Right atrium auricular region (tissue), 2 donors: ENCODE measurements at regions not wholly inside any gene's neighbourhood (a gene's known extent, or its start where the extent isn't known, plus 50 kb on each side); places are given as distances from the start of the nearest gene placed in this dataset.

Experiments
- DNase-seq: peaks from one replicate; pipeline ENCODE4 v3.0.0-alpha.2; 2019; ENCODE audit warnings: low spot score
- H3K27ac ChIP-seq, 2 donors: fragments of 200-600 bp; sonication (generic); 1 replicate in 1 of 2; 2 replicates in 1 of 2; pipeline ENCODE4 v1.5.1; 2016 to 2019
- H3K27me3 ChIP-seq, 2 donors: fragments of 200-600 bp; sonication (generic); one replicate each; pipeline versions ENCODE4 v1.5.1 to v1.6.0; 2017 to 2019
- H3K36me3 ChIP-seq: fragments of 200-600 bp; sonication (generic); one replicate; pipeline ENCODE4 v1.5.1; 2016
- H3K4me1 ChIP-seq, 2 donors: fragments of 200-600 bp; sonication (generic); one replicate each; pipeline versions ENCODE4 v1.5.1 to v1.6.0; 2017 to 2019
- H3K4me3 ChIP-seq, 2 donors: fragments of 200-600 bp; sonication (generic); 1 replicate in 1 of 2; 2 replicates in 1 of 2; pipeline ENCODE4 v1.5.1; 2017 to 2019; ENCODE audit warnings: mild to moderate bottlenecking in 1 of 2, moderate library complexity in 1 of 2
- H3K9me3 ChIP-seq, 2 donors: fragments of 200-600 bp; sonication (generic); one replicate each; pipeline ENCODE4 v1.5.1; 2019
- TF ChIP-seq, protein P1 (sequence below), 2 donors: fragments of 200-600 bp; sonication (generic); IDR thresholded peaks; one replicate each; pipeline ENCODE4 v1.5.1; 2019; ENCODE audit warnings: antibody characterized with exemption in 2 of 2

DNA sequence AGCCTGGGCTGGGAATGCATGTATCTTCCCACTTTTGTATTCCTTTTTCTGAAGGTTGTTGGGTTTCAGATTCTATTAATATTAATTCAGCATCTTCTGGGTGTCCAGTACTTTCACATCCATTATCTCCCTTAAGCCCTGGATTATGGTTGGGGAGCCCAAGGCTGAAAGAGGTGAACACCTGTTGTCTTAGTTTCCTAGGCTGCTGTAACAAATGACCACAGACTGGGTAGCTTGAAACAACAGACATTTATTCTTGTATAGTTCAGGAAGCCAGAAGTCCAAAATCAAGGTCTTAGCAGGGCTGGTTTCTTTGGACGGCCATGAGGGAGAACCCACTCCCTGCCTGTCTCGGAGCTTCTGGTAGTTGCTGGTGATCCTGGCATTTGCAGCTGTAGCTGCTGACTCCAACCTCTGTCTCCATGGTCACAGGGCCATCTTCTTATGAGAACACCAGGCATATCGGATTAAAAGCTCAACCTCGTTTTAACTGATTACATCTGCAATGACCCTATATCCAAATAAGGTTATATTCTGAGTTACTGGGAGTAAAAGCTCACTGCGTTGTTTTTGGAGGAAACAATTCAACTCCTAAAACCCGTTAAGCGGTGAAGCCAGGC is 68.2 kb upstream of the CLMN start:
- peaks cover 0 to 11% of the 10 kb centered on the region in 2 donors for H3K4me1 ChIP-seq
- TF ChIP-seq, protein P1, sequence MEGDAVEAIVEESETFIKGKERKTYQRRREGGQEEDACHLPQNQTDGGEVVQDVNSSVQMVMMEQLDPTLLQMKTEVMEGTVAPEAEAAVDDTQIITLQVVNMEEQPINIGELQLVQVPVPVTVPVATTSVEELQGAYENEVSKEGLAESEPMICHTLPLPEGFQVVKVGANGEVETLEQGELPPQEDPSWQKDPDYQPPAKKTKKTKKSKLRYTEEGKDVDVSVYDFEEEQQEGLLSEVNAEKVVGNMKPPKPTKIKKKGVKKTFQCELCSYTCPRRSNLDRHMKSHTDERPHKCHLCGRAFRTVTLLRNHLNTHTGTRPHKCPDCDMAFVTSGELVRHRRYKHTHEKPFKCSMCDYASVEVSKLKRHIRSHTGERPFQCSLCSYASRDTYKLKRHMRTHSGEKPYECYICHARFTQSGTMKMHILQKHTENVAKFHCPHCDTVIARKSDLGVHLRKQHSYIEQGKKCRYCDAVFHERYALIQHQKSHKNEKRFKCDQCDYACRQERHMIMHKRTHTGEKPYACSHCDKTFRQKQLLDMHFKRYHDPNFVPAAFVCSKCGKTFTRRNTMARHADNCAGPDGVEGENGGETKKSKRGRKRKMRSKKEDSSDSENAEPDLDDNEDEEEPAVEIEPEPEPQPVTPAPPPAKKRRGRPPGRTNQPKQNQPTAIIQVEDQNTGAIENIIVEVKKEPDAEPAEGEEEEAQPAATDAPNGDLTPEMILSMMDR (IDR thresholded peaks at IDR 0.05): no peak
- peaks cover 0 to 5% of the 10 kb centered on the region in 2 donors for H3K9me3 ChIP-seq
- H3K27ac ChIP-seq: peak overlapping the region; percentile 82 to 89
- no peaks in the 10 kb centered on the region for H3K27me3 ChIP-seq
- no peak for DNase-seq
- H3K36me3 ChIP-seq: no peaks in the 10 kb centered on the region
- no peak overlapping the region for H3K4me3 ChIP-seq

DNA sequence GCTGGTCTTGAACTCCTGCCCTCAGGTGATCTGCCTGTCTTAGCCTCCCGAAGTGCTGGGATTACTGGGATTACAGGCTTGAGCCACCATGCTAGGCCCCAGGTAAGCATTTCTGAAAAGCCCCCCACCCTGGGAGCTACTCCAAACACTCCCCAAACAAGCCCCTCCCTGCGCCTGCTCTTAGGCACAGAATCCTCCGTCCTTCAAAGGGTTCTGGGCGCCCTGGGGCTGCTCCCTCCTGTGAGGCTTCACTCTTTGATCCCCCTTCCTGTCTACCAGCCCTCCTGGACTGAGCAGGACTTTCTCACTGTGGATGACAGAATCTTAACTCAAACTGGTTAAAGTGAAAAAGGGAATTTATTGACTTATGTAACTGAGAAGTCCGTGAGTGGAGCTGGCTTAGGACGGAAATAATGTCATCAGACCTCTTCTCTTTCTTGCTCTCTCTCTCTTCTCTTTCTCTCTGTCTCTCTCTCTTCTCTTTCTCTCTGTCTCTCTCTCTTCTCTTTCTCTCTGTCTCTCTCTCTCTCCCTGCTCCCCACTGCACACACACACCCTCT is 66.9 kb upstream of the CLMN start:
- no peak overlapping the region for H3K27ac ChIP-seq
- no peak overlapping the region for H3K4me3 ChIP-seq
- no peaks in the 10 kb centered on the region for H3K27me3 ChIP-seq
- H3K9me3 ChIP-seq: peaks cover 0 to 5% of the 10 kb centered on the region in 2 donors
- TF ChIP-seq, protein P1 (IDR thresholded peaks at IDR 0.05): no peak
- H3K4me1 ChIP-seq: peaks cover 0 to 11% of the 10 kb centered on the region in 2 donors
- H3K36me3 ChIP-seq: no peaks in the 10 kb centered on the region
- no peak for DNase-seq

DNA sequence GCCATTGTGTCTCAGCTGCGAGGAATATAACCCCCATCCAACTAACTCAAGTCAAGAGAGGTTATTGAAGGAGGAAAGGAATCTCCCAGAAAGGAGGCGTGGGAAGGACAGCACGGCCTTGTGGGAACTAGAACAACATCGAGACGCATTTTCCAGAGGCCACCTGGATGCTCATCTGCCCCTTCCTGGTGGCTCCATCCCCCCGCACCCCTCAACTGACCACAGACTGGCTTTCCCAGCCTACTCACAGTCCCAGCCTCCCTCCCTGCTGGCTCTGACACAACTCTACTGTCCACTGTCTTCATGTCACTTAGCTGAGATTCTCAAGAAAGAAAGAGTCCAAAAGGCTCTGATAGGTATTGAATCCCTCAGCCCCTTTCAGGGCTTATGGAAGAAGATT is 66.0 kb upstream of the CLMN start:
- Histone ChIP-seq H3K27me3 (no peaks in the 10 kb centered on the region), H3K27ac (no peak overlapping the region), H3K9me3 (peaks cover 0 to 9% of the 10 kb centered on the region in 2 donors), H3K4me3 (no peak overlapping the region), H3K4me1 (peaks cover 0 to 11% of the 10 kb centered on the region in 2 donors), H3K36me3 (no peaks in the 10 kb centered on the region)
- no peak for DNase-seq
- TF ChIP-seq, protein P1 (IDR thresholded peaks at IDR 0.05): no peak

DNA sequence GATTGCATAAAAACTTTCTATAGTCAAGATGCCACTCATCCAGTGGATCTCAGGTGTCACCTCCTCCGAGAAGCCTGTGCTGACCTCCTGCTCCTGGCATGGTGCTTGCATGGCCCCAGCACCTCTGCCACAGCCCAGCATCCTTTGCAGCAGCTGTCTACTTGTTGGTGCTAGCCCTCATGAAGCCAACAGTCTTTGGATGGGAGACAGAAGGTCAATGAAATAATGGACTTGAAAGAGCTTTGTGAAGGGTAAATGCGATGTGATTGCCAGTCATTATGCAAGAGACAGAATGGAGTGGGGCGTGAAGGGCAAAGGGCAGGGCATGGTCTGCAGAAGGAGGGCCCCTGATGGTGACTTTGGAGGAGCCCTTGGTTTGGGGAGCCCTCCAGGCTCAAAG is 63.0 kb upstream of the CLMN start:
- Histone ChIP-seq H3K36me3 (no peaks in the 10 kb centered on the region), H3K9me3 (peaks cover 10 to 33% of the 10 kb centered on the region in 2 donors), H3K4me3 (no peak overlapping the region), H3K27ac (no peak overlapping the region), H3K4me1 (no peaks in the 10 kb centered on the region), H3K27me3 (no peaks in the 10 kb centered on the region)
- TF ChIP-seq, protein P1 (IDR thresholded peaks at IDR 0.05): no peak
- no peak for DNase-seq

DNA sequence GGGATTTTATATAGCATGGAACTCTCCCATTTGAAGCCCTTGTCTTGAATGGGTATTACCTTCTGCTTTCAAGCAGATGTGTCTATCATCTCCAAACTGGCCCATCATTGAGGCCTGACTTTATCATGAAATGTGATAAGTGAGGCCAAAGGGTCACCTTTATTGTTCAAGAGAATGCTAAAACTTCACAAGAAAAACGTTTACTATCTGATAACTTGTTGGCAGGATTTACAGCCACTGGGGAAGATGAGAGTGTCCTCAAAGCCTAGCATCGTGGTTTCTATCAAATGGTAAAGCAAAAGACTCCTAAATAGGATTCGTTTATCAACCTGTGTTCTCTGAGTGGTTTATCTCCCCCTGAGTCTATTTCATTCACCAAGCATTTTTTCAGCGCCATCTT is 62.0 kb upstream of the CLMN start:
- Histone ChIP-seq H3K9me3 (peaks cover 10 to 33% of the 10 kb centered on the region in 2 donors), H3K27me3 (no peaks in the 10 kb centered on the region), H3K4me1 (no peaks in the 10 kb centered on the region), H3K36me3 (no peaks in the 10 kb centered on the region), H3K27ac (no peak overlapping the region), H3K4me3 (no peak overlapping the region)
- DNase-seq: no peak
- TF ChIP-seq, protein P1 (IDR thresholded peaks at IDR 0.05): no peak
